GM21367 (cell line): ENCODE measurements at regions not wholly inside any gene's neighbourhood (a gene's known extent, or its start where the extent isn't known, plus 50 kb on each side); places are given as distances from the start of the nearest gene placed in this dataset.
"Not testable (repeated sequence)": the region's sequence is repeated elsewhere in the genome, so short reads cannot be mapped to it uniquely, and the experiment has no call there.

Experiments used
- ATAC-seq: cut with Tn5 transposase; IDR thresholded peaks from one replicate; pipeline ENCODE4 v1.9.1; 2021; ENCODE audit not compliant: unreplicated experiment

DNA sequence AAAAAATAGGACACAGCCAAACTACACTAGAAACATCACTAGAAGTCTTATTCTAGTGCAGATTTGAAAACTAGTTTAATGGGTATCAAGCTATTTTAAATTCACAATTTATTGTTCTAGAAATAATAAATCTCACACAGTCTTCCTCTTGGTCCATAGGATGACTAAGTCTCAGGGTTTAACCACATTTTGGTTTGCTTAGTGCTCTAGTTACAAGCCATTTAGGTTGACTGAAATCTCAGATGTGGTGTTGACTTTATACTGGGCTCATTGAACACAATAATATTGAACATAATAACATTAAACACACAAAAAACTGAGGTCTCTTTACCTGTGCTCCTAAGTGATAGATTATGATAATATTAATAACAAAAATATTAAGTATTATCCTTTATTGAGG, 760.3 kb upstream of the CCDC179 start:
- no peak for ATAC-seq

DNA sequence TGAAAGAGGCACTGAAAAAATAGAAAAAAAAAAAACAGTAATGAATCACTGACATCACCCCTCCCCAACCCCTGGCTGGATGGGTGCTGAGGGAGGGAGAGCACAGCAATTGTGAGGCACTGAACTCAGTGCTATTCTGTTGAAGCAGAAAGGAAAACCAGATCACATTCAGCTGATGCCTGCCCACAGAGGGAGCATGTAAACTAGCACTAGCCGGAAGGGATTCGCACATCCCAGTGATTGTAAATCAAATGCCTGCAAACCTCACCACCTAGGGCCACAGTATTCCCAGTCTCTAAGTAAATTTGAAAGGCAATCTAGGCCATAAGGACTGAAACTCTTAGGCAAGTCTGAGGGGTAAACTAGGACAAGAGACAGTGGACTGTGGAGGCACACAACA, 772.0 kb upstream of the CCDC179 start:
- ATAC-seq = no peak

DNA sequence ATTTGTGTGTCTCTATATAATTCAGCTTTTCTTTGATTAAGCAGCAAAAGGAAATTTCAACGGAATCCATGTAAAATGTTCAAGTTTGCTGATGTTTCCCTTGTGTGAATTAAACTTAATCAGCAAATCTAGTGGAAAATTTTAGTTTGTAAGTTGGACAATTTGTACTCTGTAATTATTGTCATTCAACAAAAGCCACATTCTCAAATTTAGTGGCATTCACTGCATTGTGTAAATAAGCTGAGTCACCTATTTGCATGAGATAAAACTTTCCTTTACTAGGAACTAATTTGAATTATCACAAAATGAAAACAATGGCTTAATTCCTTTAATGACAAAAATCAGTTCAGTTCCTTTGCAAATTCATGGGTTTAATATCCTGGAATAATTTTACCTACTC, 784.2 kb upstream of the CCDC179 start:
- ATAC-seq = no peak

DNA sequence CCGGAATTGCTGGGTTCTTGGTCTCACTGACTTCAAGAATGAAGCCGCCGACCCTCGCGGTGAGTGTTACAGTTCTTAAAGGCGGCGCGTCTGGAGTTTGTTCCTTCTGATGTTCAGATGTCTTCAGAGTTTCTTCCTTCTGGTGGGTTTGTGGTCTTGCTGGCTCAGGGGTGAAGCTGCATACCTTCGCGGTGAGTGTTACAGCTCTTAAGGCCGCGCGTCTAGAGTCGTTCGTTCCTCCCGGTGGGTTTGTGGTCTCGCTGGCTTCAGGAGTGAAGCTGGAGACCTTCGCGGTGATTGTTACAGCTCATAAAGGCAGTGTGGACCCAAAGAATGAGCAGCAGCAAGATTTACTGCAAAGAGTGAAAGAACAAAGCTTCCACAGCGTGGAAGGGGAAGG, 792.1 kb upstream of the CCDC179 start:
- ATAC-seq = not testable (repeated sequence)

DNA sequence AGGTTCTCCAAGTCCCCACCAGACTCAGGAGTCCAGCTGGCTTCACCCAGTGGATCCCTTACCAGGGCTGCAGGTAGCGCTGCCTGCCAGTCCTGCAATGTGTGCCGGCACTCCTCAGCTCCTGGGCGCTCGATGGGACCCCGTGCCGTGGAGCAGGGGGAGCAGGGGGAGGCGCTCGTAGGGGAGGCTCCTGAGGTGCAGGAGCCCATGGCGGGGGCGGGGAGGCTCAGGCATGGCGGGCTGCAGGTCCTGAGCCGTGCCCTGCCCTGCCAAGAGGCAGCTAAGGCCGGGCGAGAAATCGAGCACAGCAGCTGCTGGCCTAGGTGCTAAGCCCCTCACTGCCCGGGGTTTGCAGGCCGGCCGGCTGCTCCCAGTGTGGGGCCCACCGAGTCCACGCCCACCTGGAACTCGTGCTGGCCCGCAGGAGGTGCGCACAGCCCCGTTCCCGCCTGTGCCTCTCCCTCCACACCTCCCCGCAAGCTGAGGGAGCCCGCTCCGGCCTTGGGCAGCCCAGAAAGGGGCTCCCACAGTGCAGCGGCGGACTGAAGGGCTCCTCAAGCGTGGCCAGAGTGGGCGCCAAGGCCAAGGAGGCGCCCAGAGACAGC, 792.9 kb upstream of the CCDC179 start:
- no peak for ATAC-seq

DNA sequence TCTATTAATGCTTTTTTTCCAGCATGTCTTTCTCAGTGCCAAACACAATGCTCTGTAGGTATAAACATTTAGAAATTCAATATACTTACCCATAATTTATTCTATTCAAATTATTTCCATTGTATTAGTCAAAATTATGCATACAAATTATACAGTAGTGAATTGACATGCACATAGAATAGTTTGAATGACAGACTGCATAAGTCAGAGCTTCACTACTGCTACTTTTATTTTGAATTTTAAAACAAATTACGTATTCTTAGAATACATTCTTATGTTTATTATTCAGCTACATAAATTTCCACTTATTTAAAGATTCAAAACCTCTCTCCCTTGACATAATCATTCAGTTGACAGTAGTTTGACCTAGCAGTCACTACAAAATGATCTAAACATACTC, 808.0 kb upstream of the CCDC179 start:
- no peak for ATAC-seq

DNA sequence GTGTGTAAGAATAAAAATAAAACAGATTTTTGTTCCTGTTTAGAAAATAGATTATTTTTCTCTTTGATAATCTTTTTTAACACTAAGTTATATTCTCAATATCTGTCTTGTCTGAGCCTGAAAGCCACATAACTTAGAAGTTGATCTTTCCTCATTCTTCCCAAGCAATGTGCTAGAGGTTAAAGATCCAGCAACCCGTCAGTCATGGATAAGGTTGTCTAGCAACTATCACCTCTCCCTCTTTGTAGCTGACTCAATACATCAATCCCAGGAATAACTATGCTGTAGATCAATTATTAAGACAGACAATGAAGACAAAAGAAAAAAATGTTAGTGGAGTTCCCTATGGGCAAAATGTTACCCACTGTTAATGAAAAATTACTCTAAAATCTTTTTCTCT, 813.1 kb upstream of the CCDC179 start:
- no peak for ATAC-seq

DNA sequence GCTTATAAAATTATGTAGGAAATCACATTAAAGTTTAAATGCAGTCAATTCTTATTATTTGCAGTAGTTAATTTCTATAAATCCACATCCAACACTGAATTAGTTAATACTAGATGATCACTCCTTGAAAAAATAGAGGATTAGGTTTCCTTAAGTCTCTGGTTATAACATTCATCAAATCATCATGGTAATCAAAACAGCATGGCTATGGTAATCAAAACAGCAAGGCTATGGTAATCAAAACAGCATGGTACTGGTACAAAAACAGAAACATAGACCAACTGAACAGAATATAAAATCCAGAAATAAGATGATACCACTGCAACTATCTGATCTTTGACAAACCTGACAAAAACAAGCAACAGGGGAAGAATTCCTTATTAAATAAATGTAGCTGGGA, 814.6 kb upstream of the CCDC179 start:
- ATAC-seq = no peak

DNA sequence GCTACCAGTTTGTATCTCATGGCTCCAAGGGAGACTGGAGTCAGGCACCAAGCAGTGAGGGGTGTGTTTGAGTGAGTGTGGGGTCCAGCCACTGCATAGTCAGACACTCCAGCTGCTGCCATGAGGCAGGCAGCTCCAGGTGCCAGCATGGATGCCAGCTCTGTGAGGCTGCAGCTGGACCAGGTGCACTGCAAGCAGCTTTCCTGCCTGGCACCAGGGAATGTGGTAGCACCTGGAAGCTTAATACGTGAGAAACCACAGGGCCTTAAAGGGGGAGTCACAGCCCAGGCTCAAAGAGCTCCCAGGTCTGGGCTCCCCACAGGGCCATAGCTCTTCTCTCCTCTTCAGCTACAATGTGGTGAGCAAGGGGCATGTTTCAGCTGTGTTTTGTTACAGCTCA, 817.8 kb upstream of the LUZP2 start:
- ATAC-seq = no peak

DNA sequence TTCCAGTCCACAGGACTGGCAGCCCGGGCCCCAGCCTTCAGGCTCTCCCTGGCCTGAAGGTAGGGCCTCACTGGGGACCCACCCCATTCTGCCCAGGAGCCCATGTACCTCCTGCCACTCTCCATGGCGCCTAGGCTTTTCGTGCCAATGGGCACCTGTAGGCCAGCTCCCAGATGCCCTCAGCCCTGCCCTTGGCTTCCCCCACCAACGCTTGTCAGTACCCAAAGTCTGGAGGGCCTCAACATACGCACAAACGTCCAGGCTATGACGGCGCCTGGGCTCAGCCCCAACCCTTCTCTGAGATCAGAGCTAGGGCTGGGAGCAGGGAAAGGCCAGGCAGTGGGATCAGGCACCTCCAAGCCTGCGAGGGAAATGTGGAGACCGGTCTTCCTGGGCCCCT, 816.9 kb upstream of the LUZP2 start:
- ATAC-seq = no peak

DNA sequence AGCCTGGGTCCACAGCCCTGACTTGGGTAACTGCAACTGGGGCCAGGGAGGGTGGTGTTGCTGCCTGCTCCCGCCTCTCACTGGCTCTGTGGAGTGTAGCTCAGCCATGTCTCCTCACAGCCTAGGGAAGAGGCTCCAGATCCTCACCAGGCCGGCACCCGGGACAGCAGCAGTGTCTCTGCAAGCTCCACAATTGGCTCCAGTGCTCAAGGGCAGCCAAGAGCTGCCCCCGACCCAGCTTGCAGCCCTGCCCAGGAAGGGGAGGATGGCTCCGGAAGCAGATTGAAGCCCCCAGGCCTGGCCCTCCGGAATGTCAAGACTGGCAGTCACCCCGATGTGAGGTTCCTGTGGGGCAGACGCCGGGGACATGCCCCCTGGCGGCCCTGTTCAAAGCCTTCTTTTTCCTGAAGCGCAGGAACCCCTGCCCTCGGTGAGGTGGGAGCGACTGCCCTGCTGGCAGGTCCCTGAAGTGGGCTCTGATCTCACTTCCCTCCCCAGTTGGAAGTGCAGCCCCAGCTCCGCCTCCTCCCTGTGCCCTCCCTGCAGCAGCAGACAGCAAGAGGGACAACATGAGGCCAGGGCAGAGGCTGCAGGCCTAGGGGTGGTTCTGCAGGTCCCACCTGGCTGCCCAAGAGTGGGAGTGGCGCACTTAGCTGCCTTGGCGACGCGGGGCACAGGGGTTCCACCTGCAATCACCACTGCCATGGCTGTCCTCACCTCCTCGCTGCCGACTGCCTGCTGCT, 816.2 kb upstream of the LUZP2 start:
- ATAC-seq = no peak

DNA sequence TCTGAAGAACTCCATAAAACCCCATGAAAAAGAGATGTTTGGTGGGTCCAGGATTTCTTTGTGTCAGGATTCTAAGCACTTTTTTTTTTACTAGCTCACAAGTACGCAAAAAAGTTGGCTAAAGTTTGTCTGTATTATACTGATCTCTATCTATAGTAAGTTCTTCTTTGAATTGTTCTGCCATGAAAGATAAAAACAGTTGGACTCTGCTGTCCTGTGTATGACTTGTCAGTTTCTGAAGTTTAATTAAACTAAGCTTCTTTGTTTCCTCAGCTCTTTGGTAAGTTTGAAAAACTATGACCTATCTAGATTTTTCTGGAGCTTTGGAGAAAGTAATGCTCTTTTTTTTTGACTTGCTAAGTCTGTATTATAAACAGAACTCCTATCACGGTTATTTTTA, 812.2 kb upstream of the LUZP2 start:
- no peak for ATAC-seq

DNA sequence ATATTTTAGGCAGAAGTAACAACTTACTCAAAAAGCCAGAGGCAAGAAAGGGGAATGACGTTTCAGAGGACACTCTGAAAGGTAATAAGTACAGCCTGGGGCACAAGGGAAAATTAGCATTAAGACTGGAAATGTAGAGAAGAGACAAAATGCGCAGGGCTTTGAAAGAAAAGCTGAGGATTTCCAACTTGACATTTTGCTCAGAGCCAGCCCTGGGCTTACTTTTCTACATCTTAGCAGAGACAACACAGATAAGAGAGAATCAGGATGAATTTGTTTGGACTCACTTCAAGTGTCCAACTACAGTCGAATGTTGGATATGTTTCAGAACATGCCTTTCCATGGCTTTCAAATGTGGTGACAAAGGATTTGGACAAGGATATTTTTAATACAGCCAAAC, 808.9 kb upstream of the LUZP2 start:
- no peak for ATAC-seq

DNA sequence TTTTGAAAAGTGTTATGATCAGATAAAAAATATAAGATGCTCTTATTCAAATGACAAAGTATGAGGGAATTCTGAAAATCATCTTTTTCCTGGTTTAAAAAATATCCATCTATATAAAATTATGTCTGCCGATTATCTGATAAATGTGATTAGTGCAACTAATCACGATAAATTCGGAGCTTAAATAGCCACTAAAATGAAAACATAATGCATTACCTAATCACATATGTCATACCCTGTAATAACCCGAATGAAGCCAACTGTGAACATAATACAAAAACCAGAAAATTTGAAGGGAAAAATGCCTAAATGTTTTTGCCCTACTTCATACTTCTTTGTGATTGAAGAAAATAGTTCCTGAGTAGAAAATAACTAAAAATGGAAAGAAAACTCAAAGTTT, 808.4 kb upstream of the LUZP2 start:
- ATAC-seq = no peak

DNA sequence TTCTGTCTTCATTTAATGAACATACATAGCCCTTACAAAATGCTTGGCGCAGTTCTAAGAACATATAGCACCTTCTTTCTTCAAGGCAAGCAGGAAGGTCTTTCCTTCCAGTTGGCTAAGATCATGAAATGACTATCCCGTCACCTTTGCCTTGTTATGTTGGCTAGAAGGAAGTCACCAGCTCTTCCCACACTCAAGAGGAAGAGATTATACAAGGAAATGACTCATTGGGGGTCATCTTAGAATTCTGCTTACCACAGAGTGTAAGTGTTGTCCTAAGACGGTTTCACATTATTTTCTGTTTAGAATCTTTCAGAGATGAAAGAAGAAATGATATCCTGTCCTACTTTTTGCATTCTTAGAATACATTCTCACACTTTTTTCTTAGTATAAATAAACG, 808.0 kb upstream of the LUZP2 start:
- no peak for ATAC-seq

DNA sequence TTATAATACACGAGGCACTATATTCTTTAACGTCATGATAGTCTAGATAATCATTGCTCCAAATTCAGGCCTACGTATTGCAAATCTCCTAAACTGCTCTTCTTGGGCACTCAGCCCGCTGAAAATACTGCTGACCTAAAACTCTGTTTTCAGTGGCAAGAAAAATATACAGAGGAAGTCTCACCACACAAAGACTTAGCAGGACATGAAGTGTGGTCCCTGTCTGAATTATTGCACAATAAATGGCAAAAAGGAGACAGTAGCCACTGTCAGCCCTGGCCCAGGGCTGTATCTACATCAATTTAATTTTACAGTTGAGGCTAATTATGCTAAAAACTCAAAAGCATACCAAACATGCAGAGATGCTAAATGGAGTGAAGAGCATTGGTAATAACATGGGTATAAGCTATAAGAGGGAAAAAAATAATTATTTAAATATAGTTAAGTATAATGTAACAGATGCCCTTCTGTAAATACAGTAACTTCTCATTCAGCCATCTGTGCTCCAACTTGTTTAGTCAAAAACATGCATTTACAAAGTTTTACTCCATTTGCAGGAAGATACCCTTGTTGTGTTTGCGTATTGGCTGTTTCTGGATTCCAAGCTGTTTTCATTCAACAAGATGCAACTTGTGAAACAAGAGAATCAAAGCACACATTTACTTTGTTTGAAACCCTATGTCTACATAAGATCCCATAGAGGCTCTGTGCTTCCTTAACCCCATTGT, 800.0 kb upstream of the LUZP2 start:
- no peak for ATAC-seq

DNA sequence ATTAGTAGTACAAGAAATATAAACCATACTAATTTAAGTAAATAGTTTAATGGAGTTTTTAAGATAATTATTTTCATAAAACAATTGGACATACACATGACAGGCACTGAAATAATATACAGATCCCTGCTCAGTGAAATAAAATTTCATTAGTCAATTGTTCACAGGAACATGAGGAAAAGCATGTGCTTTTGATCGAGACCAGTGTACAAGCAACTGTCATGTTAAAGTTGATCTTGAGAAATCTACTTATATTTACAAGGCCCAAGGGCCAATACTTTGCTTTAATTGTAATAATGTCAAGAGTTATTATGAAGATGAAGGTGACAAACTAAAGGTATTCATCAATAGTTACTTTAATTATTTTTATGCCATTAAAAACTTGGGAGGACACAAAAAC, 792.7 kb upstream of the LUZP2 start:
- no peak for ATAC-seq

DNA sequence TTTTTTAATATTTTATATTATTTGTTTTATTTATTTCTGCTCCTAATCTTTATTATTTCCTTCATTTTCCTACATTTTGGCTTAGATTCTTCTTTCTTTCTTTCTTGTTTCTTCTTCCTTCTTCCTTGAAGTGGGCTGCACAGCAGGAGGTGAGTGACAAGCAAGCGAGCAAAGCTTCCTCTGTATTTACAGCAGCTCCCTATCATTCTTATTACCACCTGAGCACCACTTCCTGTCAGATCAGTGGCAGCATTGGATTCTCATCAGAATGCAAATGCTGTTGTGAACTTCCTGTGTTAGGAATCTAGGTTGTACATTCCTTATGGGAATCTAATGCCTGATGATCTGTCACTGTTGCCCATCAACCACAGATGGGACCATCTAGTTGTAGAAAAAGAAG, 784.9 kb upstream of the LUZP2 start:
- no peak for ATAC-seq

DNA sequence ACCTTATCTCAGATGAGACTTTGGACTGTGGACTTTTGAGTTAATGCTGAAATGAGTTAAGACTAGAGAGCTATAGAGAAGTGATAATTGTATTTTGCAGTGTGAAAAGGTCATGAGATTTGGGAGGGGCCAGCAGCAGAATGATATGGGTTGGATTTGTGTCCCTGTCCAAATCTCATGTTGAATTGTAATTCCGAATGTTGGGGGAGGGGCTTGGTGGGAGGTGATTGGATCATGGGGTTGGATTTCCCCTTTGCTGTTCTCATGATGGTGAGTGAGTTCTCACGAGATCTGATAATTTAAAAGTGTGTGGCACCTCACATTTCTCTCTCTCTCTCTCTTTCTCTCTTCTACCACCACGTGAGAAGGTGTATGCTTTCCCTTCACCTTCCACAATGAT, 777.8 kb upstream of the LUZP2 start:
- no peak for ATAC-seq

DNA sequence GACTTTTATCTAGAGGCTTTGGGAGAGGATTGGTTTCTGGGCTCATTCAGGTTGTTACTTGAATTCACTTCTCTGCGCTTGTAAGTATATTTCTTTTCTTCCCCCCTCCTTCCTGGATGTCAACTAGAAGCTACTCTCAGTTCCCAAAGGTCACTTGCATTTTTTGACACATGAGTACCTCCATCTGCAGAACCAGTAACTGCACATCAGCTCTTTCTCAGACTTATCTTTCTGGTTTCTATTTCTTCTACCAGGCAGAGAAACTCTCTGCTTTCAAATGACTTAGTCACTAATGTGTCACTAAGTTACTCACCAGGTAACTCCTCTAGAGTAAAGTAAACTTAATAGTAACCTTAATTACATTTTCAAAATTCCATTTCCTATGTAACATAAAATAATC, 773.0 kb upstream of the LUZP2 start:
- no peak for ATAC-seq

DNA sequence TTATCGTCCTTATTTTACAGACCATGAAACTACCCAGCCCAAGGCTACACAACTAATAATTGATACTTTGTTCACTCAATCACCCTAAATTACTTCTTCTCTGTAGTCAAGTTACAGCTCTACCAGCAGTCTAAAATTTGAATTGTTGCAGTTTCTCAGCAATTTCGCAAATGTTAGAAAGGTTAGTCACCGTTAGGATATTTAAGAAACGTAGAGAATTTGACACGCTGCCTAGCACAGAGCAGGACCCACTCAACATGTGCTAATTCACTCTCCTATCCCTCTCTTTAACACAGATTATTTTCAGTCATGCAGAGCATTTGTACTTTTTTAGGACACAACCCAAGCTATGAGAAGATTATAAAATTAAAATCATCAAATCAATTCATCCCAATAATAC, 771.1 kb upstream of the LUZP2 start:
- ATAC-seq = no peak

DNA sequence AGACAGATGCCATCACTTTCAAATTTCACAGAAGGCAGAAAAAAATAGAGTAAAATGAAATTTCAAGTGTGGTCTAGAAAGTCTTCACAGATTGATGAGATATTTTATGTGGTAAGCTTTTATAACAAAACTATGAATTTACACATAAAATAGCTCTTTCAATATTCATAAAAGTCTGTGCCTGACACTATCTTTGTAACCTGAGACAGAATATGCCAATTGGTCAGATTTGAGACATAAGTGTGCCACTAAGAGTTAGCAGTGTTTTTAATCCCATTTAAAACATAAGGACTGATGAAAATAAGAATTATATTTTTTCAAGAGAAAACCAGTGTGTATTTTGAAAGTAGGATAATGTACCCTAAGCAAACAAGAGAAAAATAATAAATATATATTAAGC, 769.5 kb upstream of the LUZP2 start:
- no peak for ATAC-seq
